OCI-LY7 (cell line): ENCODE measurements at regions not wholly inside any gene's neighbourhood (a gene's known extent, or its start where the extent isn't known, plus 50 kb on each side); places are given as distances from the start of the nearest gene placed in this dataset.

Source experiments
- BruUV-seq: library from RNA; stranded (reverse); fragments of 400-500 nt; replicated peaks from 2 replicates; lab custom pipeline; 2021; lab: Mats Ljungman, UMichigan
- CTCF ChIA-PET: fragments of 300-600 bp; sonication (Branson Sonifier 250); formaldehyde crosslinking; loops from one replicate; lab custom pipeline; 2022; ENCODE audit warnings: antibody characterized with exemption; ENCODE audit not compliant: unreplicated experiment; lab: Charles Lee
- POLR2A ChIA-PET: fragments of 300-600 bp; sonication (Branson Sonifier 250); formaldehyde crosslinking; loops from one replicate; lab custom pipeline; 2022; ENCODE audit warnings: antibody characterized with exemption; lab: Charles Lee
- DNase-seq: peaks from one replicate; pipeline ENCODE4 v3.0.0-alpha.2; 2015; ENCODE audit warnings: low spot score
- H2AFZ ChIP-seq: fragments of 200-600 bp; sonication (generic), shearing (Covaris generic); 2 replicates; pipeline ENCODE4 v1.6.1; 2014; ENCODE audit warnings: mild to moderate bottlenecking, antibody characterized with exemption, low read length, moderate library complexity
- H3K27ac ChIP-seq: fragments of 200-600 bp; sonication (generic); 2 replicates; pipeline ENCODE4 v1.5.1; 2014; ENCODE audit warnings: mixed run types, low read depth, mild to moderate bottlenecking, moderate library complexity, low read length, inconsistent platforms; ENCODE audit not compliant: poor library complexity, severe bottlenecking
- H3K36me3 ChIP-seq: fragments of 200-600 bp; sonication (generic); 2 replicates; pipeline ENCODE4 v1.6.1; 2014; ENCODE audit warnings: mild to moderate bottlenecking, antibody characterized with exemption, low read length, moderate library complexity, mixed read lengths; ENCODE audit not compliant: insufficient read depth
- H3K4me1 ChIP-seq: fragments of 200-600 bp; sonication (generic); 2 replicates; pipeline ENCODE4 v1.5.1; 2014; ENCODE audit warnings: mild to moderate bottlenecking, low read length; ENCODE audit not compliant: insufficient read depth, poor library complexity, severe bottlenecking
- H3K4me2 ChIP-seq: fragments of 200-600 bp; sonication (generic); 2 replicates; pipeline ENCODE4 v1.6.1; 2014; ENCODE audit warnings: mild to moderate bottlenecking, low read length
- H3K4me3 ChIP-seq: fragments of 200-600 bp; sonication (generic); 2 replicates; pipeline ENCODE4 v1.5.1; 2014; ENCODE audit warnings: mild to moderate bottlenecking, low read depth, low read length; ENCODE audit not compliant: poor library complexity, severe bottlenecking
- H3K79me2 ChIP-seq: fragments of 200-600 bp; sonication (generic); 2 replicates; pipeline ENCODE4 v1.6.1; 2016; ENCODE audit warnings: low read depth, mild to moderate bottlenecking, low read length, moderate library complexity, mixed read lengths; ENCODE audit not compliant: insufficient read depth
- H3K9me2 ChIP-seq: fragments of 200-600 bp; sonication (generic); 2 replicates; pipeline ENCODE4 v1.6.1; 2016; ENCODE audit warnings: mild to moderate bottlenecking, low read length, mixed read lengths; ENCODE audit not compliant: insufficient read depth
- H3K9me3 ChIP-seq: fragments of 200-600 bp; sonication (generic); 2 replicates; pipeline ENCODE4 v1.6.1; 2014; ENCODE audit warnings: mild to moderate bottlenecking, mixed run types, low read length, mixed read lengths
- H4K20me1 ChIP-seq: fragments of 200-600 bp; sonication (generic); 2 replicates; pipeline ENCODE4 v1.6.1; 2014; ENCODE audit warnings: mild to moderate bottlenecking, antibody characterized with exemption, low read length, moderate library complexity, mixed read lengths; ENCODE audit not compliant: insufficient read depth
- EZH2phosphoT487 ChIP-seq: fragments of 200-600 bp; sonication (generic); IDR thresholded peaks from 2 replicates; pipeline ENCODE4 v1.6.1; 2018; ENCODE audit warnings: low read depth, borderline replicate concordance, mild to moderate bottlenecking, mixed run types, antibody characterized with exemption, low read length, moderate library complexity, mixed read lengths
- intact Hi-C: fragments of 100-400 bp; cut with micrococcal nuclease; formaldehyde crosslinking; loops from one replicate; pipeline ENCODE4 v1.10.0; 2022; ENCODE audit not compliant: unreplicated experiment
- TF ChIP-seq, protein P1 (sequence below): fragments of 200-600 bp; sonication (generic); conservative IDR thresholded peaks from 2 replicates; pipeline ENCODE4 v1.5.1; 2014; ENCODE audit warnings: mild to moderate bottlenecking, antibody characterized with exemption, low read length, moderate library complexity, mixed read lengths

DNA sequence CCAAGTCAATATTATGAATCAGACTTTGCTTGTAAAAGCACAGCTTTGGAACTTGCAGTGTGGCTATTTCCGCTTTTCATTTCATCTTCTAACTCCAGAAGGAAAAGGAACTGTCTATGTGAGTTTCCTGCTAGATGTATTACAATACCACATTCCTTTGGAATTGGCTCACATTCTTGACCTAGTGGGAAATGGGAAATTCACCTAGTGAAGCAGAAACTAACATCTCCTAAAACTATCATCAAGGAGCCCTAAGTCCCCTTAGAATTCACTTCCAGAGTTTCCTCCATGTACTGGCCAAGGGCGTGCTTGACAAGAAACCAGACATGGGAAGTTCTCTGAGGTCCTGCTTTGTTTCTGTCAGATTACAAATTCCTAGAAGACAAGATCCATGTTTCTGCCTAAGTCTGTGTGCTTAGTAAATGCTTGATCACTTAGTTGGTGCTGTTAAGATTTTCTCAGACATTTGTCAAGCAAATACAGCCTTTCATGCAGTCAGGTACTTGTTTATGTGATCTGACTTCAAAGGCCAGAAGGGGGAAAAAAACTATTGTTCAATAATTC, 275.7 kb upstream of the FN1 start:
- no peak overlapping the region for H2AFZ ChIP-seq
- H3K4me2 ChIP-seq = no peak overlapping the region
- no peaks in the 10 kb centered on the region for H4K20me1 ChIP-seq
- TF ChIP-seq EZH2phosphoT487 = no peak
- TF ChIP-seq, protein P1, sequence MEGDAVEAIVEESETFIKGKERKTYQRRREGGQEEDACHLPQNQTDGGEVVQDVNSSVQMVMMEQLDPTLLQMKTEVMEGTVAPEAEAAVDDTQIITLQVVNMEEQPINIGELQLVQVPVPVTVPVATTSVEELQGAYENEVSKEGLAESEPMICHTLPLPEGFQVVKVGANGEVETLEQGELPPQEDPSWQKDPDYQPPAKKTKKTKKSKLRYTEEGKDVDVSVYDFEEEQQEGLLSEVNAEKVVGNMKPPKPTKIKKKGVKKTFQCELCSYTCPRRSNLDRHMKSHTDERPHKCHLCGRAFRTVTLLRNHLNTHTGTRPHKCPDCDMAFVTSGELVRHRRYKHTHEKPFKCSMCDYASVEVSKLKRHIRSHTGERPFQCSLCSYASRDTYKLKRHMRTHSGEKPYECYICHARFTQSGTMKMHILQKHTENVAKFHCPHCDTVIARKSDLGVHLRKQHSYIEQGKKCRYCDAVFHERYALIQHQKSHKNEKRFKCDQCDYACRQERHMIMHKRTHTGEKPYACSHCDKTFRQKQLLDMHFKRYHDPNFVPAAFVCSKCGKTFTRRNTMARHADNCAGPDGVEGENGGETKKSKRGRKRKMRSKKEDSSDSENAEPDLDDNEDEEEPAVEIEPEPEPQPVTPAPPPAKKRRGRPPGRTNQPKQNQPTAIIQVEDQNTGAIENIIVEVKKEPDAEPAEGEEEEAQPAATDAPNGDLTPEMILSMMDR = no peak
- H3K4me1 ChIP-seq = no peaks in the 10 kb centered on the region
- BruUV-seq = no TSS peak
- intact Hi-C loops = no loop called here
- no peaks in the 10 kb centered on the region for H3K79me2 ChIP-seq
- H3K36me3 ChIP-seq = no peaks in the 10 kb centered on the region
- CTCF ChIA-PET = no interaction called here
- no peak overlapping the region for H3K4me3 ChIP-seq
- H3K27ac ChIP-seq = no peak overlapping the region
- DNase-seq = no peak
- H3K9me3 ChIP-seq = no peaks in the 10 kb centered on the region
- H3K9me2 ChIP-seq = no peaks in the 10 kb centered on the region
- POLR2A ChIA-PET = interaction anchor here (0.7 kb wide), 3 partner anchors 257 to 1937 kb away, joined by 3 read pairs; no protein-coding TSS in a partner anchor

DNA sequence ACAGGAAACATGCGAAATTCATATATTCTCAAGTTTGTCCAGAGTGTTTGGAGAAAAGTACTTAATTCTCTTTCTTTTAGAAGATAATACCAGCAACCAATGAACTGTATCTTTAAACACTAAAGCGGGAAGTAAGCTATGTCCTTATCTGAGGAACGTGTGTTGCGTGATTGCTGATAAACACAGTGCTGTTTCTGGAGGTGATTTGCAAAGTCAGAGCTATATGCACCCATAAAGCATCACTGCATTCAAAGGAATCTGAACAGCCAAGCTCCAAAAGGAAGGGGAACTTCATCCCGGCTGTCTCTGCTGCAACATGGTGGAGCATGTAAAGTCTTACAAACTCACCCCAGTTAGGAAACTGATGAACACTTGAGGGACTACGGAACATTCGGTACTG, 271.7 kb upstream of the FN1 start:
- no TSS peak for BruUV-seq
- H4K20me1 ChIP-seq = no peaks in the 10 kb centered on the region
- no peaks in the 10 kb centered on the region for H3K36me3 ChIP-seq
- DNase-seq = no peak
- no peaks in the 10 kb centered on the region for H3K9me2 ChIP-seq
- H3K4me3 ChIP-seq = no peak overlapping the region
- intact Hi-C loops = no loop called here
- no peak overlapping the region for H2AFZ ChIP-seq
- POLR2A ChIA-PET = no interaction called here
- TF ChIP-seq, protein P1 = no peak
- H3K9me3 ChIP-seq = no peaks in the 10 kb centered on the region
- CTCF ChIA-PET = no interaction called here
- no peaks in the 10 kb centered on the region for H3K79me2 ChIP-seq
- no peak overlapping the region for H3K27ac ChIP-seq
- H3K4me2 ChIP-seq = no peak overlapping the region
- no peaks in the 10 kb centered on the region for H3K4me1 ChIP-seq

DNA sequence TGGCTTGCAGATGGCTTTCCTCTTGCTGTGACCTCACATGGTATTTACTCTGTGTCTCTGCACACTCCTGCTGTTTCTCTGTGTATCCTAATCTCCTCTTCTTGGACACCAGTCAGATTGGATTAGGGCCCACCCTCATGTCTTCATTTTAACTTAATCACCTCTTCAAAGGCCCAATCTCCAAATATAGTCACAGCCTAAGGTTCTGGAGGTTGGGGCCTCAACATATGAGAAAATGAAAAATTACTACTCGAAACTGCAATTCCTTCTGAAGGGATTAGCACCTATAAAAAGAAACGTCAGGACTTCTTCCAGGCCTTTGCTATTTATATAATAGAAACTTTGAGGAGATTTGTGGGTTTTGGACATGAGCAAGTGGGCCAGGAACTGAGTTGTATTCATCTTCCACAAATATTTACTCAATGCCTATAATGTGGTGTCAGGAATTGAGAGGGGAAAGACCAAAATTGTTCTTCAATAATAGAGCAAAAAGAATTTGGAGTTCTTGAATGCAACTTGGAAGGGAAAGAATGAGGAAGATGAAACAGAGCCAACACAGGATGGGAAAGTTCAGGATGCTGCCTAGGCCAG, 270.0 kb upstream of the FN1 start:
- no peaks in the 10 kb centered on the region for H3K9me2 ChIP-seq
- CTCF ChIA-PET = no interaction called here
- no TSS peak for BruUV-seq
- TF ChIP-seq, protein P1 = no peak
- TF ChIP-seq EZH2phosphoT487 = no peak
- intact Hi-C loops = no loop called here
- H3K4me1 ChIP-seq = no peaks in the 10 kb centered on the region
- DNase-seq = no peak
- H2AFZ ChIP-seq = no peak overlapping the region
- H4K20me1 ChIP-seq = no peaks in the 10 kb centered on the region
- POLR2A ChIA-PET = no interaction called here
- H3K4me2 ChIP-seq = no peak overlapping the region
- H3K4me3 ChIP-seq = no peak overlapping the region
- no peaks in the 10 kb centered on the region for H3K9me3 ChIP-seq
- H3K36me3 ChIP-seq = no peaks in the 10 kb centered on the region
- no peak overlapping the region for H3K27ac ChIP-seq
- no peaks in the 10 kb centered on the region for H3K79me2 ChIP-seq
